AG20443 (cell line): ENCODE measurements at regions not wholly inside any gene's neighbourhood (a gene's known extent, or its start where the extent isn't known, plus 50 kb on each side); places are given as distances from the start of the nearest gene placed in this dataset.

Source experiments
- DNase-seq: peaks from one replicate; pipeline ENCODE4 v3.0.0; 2012; ENCODE audit warnings: low spot score, mixed read lengths

DNA sequence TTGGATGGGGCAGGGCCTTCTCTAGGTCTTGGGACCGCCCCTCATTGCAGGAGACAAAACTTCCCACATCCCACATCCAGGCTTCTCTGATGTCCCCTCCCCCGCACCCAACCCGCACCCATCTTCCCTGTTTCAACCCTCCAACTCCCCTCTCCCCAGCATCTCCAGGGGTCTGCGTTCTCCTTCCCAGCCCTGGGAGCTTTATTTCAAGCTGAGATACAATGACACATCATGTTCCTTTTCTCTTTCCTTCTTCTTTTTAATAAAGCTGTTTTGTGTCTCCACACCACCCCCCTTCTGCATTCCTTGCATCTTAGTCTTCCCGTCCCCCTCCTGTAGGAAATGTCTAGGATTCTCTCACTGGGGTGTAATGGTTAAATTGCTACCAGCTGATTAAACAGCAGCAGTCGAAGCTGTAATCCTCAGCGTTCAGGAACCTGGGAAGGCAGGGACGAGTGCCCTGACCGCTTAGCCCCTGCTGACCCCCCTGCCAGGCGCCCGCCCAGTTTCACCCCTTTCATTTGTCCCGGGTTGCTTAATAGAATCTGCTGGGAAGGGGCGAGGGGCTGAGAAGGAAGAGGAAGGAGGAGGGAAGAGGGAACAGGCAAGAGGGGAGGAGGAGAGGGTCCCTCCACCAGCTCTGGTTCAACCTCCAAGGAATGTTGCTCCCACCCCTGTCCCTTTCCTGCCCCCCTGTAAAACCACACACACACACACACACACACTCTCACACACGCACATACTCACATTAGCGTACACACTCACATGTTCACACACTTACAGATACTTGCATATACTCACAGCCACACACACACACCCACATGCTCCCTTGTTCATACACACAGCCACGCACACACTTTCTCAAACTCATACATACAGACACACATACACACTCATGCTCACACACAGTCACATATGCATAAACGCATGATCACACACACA is 104.5 kb upstream of the MED13L start:
- peak; percentile 89 for DNase-seq

- peak; percentile 88 for DNase-seq
Measured at GRCh38 chr12:116382686-116383530, 105.4 kb upstream of the MED13L start.

DNA sequence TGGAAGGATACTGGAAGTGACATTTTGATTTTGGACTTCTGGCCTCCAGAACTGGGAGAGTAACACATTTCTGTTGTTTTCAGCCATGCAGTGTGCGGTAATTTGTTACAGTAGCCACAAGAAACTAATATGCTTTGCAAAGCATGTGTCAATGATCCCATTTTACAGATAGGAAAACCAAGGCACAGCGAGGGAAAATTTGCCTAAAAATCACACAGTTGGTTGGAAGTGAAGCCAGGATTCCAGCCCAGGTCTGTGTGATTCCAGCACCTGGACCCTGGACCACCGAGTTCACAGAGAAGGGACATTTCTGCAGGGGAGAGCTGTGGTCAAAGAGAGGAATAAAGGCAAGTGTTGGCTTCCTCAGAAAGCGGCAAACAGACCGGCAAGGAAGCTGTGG is 106.7 kb upstream of the MED13L start:
- no peak for DNase-seq

GRCh38 chr12:116384691-116385485 is 107.4 kb upstream of the MED13L start:
- DNase-seq: peak; percentile 37

- no peak for DNase-seq
Measured at GRCh38 chr12:116385486-116386217, 108.2 kb upstream of the MED13L start.

- no peak for DNase-seq
Measured at GRCh38 chr12:116389326-116389725, 111.8 kb upstream of the MED13L start.

- DNase-seq: peak; percentile 89
Measured at GRCh38 chr12:116389990-116390389, 112.5 kb upstream of the MED13L start.

- no peak for DNase-seq
Measured at GRCh38 chr12:116390401-116391335, 113.2 kb upstream of the MED13L start.

DNA sequence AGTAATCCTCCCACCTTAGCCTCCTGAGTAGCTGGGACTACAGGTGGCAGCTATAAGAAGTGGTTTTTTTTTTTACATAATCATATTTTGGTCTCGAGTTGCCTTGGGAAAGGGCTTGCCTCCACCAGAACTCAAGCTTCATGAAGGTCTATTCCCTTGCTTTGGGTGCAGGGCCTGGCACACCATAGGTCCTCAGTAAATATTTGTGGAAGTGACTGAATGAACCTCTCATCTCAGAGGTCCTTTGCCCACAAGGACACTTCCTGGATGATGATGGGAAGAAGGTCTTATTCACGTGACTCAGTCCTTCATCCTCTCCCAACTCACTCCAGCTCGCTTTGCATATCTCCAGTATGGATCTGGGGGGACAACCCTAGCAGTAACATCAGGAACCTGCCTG is 114.0 kb upstream of the MED13L start:
- no peak for DNase-seq

DNA sequence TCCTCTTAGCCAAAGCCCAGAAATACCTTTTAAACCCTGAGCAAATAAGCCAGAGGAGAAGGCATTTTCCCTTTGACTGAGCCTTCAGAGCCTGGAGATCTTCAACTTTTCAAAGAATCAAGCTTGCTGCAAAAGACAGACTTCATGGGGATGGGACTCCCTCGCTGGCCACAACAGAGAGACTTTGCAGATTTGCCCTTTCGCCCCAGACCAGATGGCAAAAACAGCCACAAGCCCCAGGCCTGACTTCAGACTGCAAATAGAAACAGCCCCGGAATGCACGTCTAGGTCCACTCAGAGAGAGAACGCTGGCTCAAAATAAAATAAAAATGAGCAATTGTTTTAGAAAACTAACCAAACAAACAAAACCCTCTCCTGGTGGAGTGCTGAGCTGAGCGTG is 114.6 kb upstream of the MED13L start:
- DNase-seq: no peak

DNA sequence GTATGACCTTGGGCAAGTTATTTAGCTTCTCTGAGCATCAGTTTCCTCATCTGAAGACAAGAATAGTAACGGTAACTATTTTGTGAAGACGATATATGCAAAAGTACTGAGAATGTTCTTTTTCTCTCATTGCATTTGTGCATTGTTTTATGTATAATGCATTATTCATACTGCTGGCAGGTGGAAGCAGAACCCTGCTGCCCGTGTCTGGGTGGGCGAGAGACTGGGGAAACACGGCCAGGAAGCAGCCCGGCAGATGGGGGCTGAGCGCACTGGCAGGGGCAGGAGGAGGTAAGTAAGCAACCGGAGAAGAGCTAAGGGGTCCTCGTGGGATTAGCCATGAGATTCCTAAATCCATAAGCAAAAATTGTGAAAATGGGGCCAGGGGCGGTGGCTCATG is 115.8 kb upstream of the MED13L start:
- no peak for DNase-seq

DNA sequence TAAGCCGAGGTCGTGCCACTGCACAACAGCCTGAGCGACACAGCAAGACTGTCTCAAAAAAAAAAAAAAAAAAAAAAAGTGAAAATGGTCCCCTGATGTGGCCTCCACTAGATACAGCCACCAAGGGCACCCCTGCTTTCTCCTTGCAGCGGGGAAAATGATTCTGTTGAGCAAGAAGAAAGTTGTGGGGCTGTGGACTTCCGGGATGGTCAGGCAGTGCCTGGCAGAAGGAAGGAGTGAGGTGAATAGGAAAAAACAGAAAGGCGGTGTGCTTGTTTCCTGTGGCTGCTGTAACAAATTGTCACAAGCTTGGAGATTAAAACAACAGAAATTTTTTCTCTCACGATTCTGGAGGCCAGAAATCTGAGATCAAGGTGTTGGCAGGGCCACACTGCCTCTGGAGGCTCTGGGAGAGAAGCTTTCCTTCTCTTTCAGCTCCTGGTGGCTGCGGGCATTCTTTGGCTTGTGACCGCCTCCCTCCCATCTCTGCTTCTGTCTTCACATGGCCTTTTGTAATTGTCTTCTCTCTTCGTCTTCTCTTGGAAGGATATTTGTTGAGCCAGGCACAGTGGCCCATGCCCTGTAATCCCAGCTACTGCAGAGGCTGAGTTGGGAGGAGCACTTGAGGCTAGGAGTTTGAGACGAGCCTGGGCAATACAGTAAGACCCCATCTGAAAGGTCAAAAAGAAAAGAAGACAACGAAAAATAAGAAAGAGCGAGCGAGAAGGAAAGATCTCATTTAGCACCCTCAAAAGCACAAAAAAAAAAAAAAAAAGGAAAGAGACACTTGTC is 116.6 kb upstream of the MED13L start:
- no peak for DNase-seq

DNA sequence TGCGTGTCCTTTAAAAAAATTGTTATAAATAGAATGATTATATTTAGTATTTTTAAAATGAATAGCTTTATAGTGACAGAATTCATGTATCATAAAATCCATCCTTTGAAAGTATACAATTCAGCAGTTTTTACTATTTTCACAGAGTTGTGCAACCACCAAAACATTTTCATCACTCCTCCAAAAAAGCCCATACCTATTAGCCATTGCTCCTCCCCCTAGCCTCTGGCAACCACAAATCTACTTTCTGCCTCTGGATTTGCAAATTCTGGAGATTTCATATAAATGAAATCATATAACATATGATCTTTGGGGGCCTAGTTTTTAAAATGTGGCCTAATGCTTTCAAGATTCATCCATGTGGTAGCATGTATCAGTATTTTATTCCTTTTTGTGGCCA is 117.9 kb upstream of the MED13L start:
- DNase-seq: no peak

DNA sequence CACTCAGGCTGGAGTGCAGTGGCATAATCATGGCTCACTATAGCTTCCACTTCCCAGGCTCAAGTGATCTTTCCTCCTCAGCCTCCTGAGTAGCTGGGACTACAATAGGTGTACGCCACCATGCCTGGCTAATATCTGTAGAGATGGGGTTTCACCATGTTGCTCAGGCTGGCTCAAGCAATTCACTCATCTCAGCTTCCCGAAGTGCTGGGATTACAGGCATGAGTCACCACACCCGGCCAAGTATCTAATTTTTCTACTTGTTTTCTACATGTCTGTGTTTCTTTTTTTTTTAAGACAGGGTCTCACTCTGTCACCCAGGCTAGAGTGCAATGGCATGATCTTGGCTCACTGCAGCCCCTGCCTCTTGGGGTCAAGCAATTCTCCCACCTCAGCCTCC is 119.7 kb upstream of the MED13L start:
- DNase-seq: no peak

DNA sequence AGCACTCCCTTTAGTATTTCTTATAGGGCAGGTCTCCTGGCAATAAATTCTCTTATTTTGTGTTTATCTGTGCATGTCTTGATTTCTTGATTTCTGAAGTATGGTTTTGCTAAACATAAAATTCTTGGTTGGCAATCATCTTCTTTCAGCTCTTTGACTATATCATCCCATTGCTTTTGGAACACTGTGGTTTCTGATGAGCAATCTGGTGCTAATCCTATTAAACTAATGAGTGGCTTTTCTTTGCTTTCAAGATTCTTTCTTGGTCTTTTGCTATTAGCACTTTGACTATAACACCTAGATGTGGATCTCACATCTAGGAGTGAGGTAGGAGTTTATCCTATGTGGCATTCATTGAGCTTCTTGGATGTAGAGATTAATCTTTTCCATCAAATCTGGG is 120.7 kb upstream of the MED13L start:
- DNase-seq: no peak

DNA sequence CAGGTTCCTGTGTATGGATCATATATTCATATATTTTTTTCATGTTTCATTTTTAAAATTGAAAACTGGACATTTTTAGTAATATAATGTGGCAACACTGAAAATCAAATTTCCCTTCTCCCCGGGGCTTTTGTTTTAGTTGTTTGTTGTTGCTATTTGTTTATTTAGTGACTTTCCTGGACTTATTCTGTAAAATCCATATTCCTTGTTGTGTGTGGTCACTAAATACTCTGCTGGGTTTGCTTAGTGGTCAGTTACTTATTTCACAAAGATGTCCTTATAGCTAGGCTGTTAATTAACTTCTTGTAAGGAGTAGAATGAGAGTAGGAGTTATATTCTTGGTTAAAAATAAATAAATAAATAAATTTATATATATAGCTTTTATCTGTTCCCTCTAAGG is 121.6 kb upstream of the MED13L start:
- DNase-seq: no peak

GRCh38 chr12:116400636-116401372 is 123.3 kb upstream of the MED13L start:
- DNase-seq: no peak

DNA sequence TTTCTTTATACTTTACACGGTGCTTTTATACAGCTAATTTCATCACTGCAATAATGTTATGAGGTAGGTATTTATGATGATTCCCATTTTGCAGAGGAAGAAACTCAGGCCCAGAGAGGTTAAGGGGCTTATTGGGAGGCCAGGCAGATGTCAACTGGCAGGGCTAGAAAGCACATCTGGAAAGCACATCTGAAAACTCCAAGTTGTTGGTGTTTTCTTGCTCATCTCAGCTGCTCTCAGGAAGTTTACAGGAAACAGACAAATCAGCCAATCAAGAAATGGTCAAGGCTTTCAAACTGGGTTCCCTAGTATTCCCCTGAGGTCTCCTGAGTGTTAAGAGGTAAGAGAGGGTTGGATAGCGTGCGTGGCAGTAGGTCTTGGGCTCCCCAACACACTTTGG is 124.1 kb upstream of the MED13L start:
- no peak for DNase-seq
